Sigmoid colon (tissue), 6 donors: ENCODE measurements at regions not wholly inside any gene's neighbourhood (a gene's known extent, or its start where the extent isn't known, plus 50 kb on each side); places are given as distances from the start of the nearest gene placed in this dataset.

ENCODE experiments used
- DNase-seq: peaks from one replicate; pipeline ENCODE4 v3.0.0-alpha.2; 2019
- H3K27ac ChIP-seq, 4 donors: fragments of 200-600 bp; sonication (generic); one replicate each; pipeline ENCODE4 v1.5.1; 2016 to 2019; ENCODE audit warnings: mild to moderate bottlenecking in 1 of 4
- H3K27me3 ChIP-seq, 3 donors: fragments of 200-600 bp; sonication (generic); one replicate each; pipeline ENCODE4 v1.5.1; 2019; ENCODE audit warnings: mild to moderate bottlenecking in 1 of 3
- H3K36me3 ChIP-seq, 4 donors: fragments of 200-600 bp; sonication (generic); one replicate each; pipeline ENCODE4 v1.5.1; 2016 to 2019
- H3K4me1 ChIP-seq, 4 donors: fragments of 200-600 bp; sonication (generic); one replicate each; pipeline ENCODE4 v1.5.1; 2017 to 2019
- H3K4me3 ChIP-seq, 4 donors: fragments of 200-600 bp; sonication (generic); one replicate each; pipeline ENCODE4 v1.5.1; 2017 to 2019; ENCODE audit warnings: mild to moderate bottlenecking in 2 of 4, moderate library complexity in 1 of 4
- H3K9me3 ChIP-seq, 4 donors: fragments of 200-600 bp in 3 of 4; sonication (generic) in 3 of 4; one replicate each; pipeline versions ENCODE4 v1.5.1 to v1.6.1; 2013 to 2019
- EP300 ChIP-seq, 4 donors: sonication (generic); formaldehyde crosslinking; IDR thresholded peaks; one replicate each; pipeline ENCODE4 v1.6.1; 2017; ENCODE audit warnings: antibody characterized with exemption in 4 of 4
- POLR2A ChIP-seq, 2 donors: fragments of 450-650 bp; IDR thresholded peaks; one replicate each; pipeline ENCODE4 v1.6.1; 2016; ENCODE audit warnings: antibody characterized with exemption in 2 of 2, mild to moderate bottlenecking in 2 of 2, moderate library complexity in 2 of 2
- POLR2AphosphoS5 ChIP-seq, 4 donors: sonication (generic); formaldehyde crosslinking; IDR thresholded peaks; one replicate each; pipeline ENCODE4 v1.6.1; 2017; ENCODE audit warnings: antibody characterized with exemption in 4 of 4
- WGBS, 2 donors: extraction: QIAGEN DNeasy Blood & Tissue Kit; methylation state at CpG; one replicate each; pipeline ENCODE4 v1.1.7; 2013; 5-methylcytosine and 5-hydroxymethylcytosine counted together
- intact Hi-C: fragments of 100-400 bp; cut with DNase I; formaldehyde crosslinking; loops from one replicate; pipeline ENCODE4 v1.15.1; 2023
- TF ChIP-seq, protein P1 (sequence below), 4 experiments: fragments of 450-650 bp in 3 of 4; fragments of 200-600 bp in 1 of 4; IDR thresholded peaks; one replicate each; pipeline ENCODE4 v1.5.1; 2016 to 2019; ENCODE audit warnings: antibody characterized with exemption in 4 of 4, mild to moderate bottlenecking in 3 of 4, moderate library complexity in 2 of 4
- donor health status: healthy with polysubstance abuse.
- donor health status: healthy.

DNA sequence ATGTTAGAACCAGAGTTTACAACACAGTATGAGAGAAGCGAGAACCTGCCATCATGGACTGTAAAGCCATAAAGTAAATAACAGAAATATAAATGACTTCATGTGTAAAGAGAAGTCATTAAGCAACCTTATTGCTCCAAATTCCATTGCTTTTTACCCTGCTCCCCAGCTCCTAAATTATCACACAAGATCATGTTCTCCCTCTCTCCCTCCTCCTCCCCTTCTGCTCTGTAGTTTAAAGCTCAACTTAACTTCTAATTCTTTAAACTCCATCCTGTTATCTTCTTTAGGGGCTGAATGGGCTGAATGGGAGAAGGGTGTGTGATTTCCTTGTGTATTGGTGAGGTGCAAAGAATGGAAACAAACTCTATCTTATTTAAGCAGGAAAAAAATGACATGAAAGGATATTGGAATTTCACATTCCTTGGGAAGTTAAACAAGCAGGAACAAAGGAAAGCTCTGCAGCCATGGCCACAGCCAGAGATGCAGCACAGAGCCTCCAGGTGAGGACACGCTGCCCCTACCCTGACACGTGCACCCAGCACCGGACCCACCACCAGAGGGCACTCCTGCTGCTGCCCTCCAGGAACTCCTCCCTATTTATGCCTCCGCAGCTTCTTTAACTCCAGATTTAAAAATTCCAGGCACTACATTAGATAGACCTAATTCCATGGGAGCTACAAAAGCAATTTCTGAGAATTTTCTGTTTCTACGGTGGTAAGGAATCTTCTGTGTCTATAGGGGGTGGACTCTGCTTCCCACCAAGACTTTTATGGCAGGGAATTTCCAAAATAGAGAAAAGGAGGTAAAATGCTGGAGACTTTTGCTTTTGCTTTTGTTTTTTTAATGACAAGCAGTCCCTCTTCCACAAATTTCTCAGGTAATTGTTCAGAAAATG lies 76.9 kb upstream of the ABI3BP start:
- Histone ChIP-seq H3K4me1 (peaks cover 0 to 24% (median 14%) of the 10 kb centered on the region in 4 donors), H3K27ac (no peak overlapping the region), H3K9me3 (no peaks in the 10 kb centered on the region), H3K36me3 (no peaks in the 10 kb centered on the region), H3K27me3 (no peaks in the 10 kb centered on the region), H3K4me3 (no peak overlapping the region)
- 13 to 60% methylated on average over 6 of the region's 6 CpGs for WGBS, 2 donors
- intact Hi-C loops: loop anchor here (5.0 kb wide), 2 partner anchors 78 to 127 kb away; partner anchors contain the start of gene ABI3BP
- TF ChIP-seq POLR2AphosphoS5 (IDR thresholded peaks at IDR 0.05): no peak
- no peak for TF ChIP-seq EP300 (IDR thresholded peaks at IDR 0.05)
- TF ChIP-seq, protein P1, sequence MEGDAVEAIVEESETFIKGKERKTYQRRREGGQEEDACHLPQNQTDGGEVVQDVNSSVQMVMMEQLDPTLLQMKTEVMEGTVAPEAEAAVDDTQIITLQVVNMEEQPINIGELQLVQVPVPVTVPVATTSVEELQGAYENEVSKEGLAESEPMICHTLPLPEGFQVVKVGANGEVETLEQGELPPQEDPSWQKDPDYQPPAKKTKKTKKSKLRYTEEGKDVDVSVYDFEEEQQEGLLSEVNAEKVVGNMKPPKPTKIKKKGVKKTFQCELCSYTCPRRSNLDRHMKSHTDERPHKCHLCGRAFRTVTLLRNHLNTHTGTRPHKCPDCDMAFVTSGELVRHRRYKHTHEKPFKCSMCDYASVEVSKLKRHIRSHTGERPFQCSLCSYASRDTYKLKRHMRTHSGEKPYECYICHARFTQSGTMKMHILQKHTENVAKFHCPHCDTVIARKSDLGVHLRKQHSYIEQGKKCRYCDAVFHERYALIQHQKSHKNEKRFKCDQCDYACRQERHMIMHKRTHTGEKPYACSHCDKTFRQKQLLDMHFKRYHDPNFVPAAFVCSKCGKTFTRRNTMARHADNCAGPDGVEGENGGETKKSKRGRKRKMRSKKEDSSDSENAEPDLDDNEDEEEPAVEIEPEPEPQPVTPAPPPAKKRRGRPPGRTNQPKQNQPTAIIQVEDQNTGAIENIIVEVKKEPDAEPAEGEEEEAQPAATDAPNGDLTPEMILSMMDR (IDR thresholded peaks at IDR 0.05): peak in 3 of 4 experiments; percentile 49 to 62 (median 54)
- no peak for TF ChIP-seq POLR2A (IDR thresholded peaks at IDR 0.05)
- peak; percentile 68 for DNase-seq

DNA sequence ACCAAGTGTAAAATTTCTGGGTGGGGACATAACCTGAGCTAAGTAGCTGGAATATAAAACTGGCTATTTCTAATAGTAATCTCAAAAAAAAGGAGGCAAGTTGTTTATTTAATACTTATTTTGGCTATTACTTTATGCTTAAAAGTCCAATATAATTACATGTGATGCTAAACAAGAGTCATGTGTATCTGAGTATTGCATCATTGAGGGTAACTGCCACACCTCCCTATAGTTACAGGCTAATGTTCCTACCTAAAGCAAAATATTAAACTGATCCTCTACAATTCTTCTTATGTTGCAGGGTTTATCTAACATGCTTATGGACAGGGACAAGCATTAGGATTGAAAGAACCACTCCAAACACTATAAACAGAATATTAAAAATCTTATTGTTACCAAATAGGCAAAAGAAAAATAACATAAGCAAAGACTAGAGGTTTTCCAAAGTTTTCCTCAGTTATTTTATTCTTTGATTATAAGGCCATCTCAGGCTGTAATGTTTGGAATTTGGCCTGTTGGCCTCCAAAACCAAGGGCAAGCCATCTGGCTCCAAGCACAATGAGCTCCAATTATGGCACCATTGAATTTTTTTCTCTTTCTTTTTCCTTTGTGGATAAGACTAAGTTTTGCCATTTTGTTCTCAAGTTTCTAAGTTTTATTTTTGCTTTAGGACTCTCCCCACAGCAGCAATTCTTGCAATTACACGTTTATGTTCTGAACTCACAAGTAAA lies 75.8 kb upstream of the ABI3BP start:
- DNase-seq: no peak
- Histone ChIP-seq H3K4me1 (peaks cover 0 to 24% (median 14%) of the 10 kb centered on the region in 4 donors), H3K9me3 (no peaks in the 10 kb centered on the region), H3K36me3 (no peaks in the 10 kb centered on the region), H3K27me3 (no peaks in the 10 kb centered on the region), H3K27ac (no peak overlapping the region), H3K4me3 (no peak overlapping the region)
- intact Hi-C loops: no loop called here
- 0 to 50% methylated on average over 1 of the region's 1 CpG for WGBS, 2 donors
- no peak for TF ChIP-seq POLR2A (IDR thresholded peaks at IDR 0.05)
- no peak for TF ChIP-seq EP300 (IDR thresholded peaks at IDR 0.05)
- TF ChIP-seq, protein P1 (IDR thresholded peaks at IDR 0.05): no peak
- TF ChIP-seq POLR2AphosphoS5 (IDR thresholded peaks at IDR 0.05): no peak

DNA sequence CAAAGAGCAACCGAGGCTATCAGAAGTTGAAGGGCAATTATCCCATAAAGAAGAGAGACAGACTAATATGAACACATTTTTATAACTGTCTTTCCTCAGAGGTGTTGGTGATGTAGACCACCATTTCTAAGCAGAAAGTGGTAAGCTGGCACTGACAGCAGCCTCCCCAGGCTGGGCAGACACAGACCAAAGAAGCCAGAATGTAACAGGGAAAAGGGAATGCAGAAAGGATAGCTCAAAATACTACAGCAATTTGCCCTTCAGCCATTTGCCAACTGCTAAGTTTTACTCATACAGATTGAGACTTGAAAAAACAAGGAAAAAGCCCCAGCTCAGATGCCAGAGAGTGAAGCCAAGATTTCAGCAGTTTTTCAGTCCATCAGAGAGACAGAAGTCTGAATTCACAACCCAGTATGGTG lies 73.5 kb upstream of the ABI3BP start:
- DNase-seq: no peak
- intact Hi-C loops: no loop called here
- TF ChIP-seq EP300 (IDR thresholded peaks at IDR 0.05) (no peak), POLR2A (IDR thresholded peaks at IDR 0.05) (no peak), POLR2AphosphoS5 (IDR thresholded peaks at IDR 0.05) (no peak)
- TF ChIP-seq, protein P1 (IDR thresholded peaks at IDR 0.05): no peak
- H3K4me3 ChIP-seq: no peak overlapping the region
- peak overlapping the region in 3 of 4 donors; percentile 13 to 70 (median 28) for H3K27ac ChIP-seq
- H3K9me3 ChIP-seq: no peaks in the 10 kb centered on the region
- no peaks in the 10 kb centered on the region for H3K27me3 ChIP-seq
- WGBS, 2 donors: 16 to 56% methylated on average over 1 of the region's 1 CpG
- no peaks in the 10 kb centered on the region for H3K36me3 ChIP-seq
- H3K4me1 ChIP-seq: peaks cover 0 to 24% (median 14%) of the 10 kb centered on the region in 4 donors

DNA sequence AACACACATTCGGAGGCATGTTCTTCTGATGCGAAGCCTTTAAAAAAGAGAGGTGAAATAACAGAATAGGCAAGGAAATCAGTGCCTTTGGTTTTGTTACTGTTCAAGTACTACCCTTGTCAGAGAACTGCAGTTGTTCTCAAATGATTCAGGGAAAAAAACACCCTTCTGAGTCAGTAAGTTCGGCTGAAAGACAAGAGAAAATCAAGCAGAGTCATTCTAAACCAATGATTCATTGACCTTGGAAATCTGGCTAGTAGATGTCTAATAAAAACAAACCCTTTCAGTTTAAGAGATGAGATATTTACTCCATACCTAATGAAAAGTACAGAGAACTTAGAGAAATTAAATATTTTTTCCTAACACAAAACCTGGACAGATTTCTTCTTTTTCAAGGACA lies 72.7 kb upstream of the ABI3BP start:
- no peaks in the 10 kb centered on the region for H3K36me3 ChIP-seq
- 77 to 85% methylated on average over 3 of the region's 3 CpGs for WGBS, 2 donors
- intact Hi-C loops: no loop called here
- no peaks in the 10 kb centered on the region for H3K27me3 ChIP-seq
- H3K4me3 ChIP-seq: no peak overlapping the region
- DNase-seq: no peak
- H3K9me3 ChIP-seq: no peaks in the 10 kb centered on the region
- peak overlapping the region in 3 of 4 donors; percentile 3 to 70 (median 37) for H3K27ac ChIP-seq
- peaks cover 0 to 24% (median 14%) of the 10 kb centered on the region in 4 donors for H3K4me1 ChIP-seq
- no peak for TF ChIP-seq POLR2A (IDR thresholded peaks at IDR 0.05)
- TF ChIP-seq POLR2AphosphoS5 (IDR thresholded peaks at IDR 0.05): no peak
- TF ChIP-seq, protein P1 (IDR thresholded peaks at IDR 0.05): no peak
